ENCODE measurements at regions not wholly inside any gene's neighbourhood (a gene's known extent, or its start where the extent isn't known, plus 50 kb on each side); places are given as distances from the start of the nearest gene placed in this dataset.
A peak's percentile ranks its signal among the peaks of the same experiment; 100 is the strongest.

DNA sequence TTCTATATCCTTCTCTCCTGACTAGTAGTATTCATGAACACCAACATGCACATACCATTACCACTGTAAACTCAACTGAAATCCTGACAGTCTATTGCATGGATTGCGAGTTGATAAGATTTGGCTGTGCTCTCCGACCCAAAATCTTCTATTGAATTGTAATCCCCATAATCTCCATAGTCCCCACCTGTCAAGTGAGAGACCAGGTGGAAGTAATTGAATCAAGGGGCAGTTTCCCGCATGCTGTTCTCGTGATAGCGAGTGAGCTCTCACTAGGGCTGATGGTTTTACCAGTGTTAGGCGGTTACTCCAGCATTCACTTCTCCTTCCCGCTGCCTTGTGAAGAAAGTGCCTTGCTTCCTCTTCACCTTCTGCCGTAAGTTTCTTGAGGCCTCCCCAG, 261.8 kb downstream of the PHF14 start:
- no peaks in the 10 kb centered on the region for H3K4me1 Mint-ChIP-seq (ENCODE audit: low read depth)
- peaks cover 4% of the 10 kb centered on the region; the same call in 1 of the 2 replicates for H3K9me3 Mint-ChIP-seq
- H3K27ac Mint-ChIP-seq, result no peak overlapping the region
- DNase-seq, result no peak
- H3K4me3 Mint-ChIP-seq, result no peak overlapping the region
- H3K36me3 Mint-ChIP-seq (ENCODE audit: low read depth), result no peaks in the 10 kb centered on the region
- no peak for TF ChIP-seq CTCF (IDR thresholded peaks at IDR 0.05)
- peaks cover 2% of the 10 kb centered on the region for H3K27me3 Mint-ChIP-seq (ENCODE audit: insufficient read depth)

GRCh38 chr7:11236680-11237079, 263.0 kb downstream of the PHF14 start:
- Mint-ChIP-seq H3K27ac (no peak overlapping the region), H3K4me1 (ENCODE audit: low read depth) (no peaks in the 10 kb centered on the region), H3K36me3 (ENCODE audit: low read depth) (no peaks in the 10 kb centered on the region), H3K27me3 (ENCODE audit: insufficient read depth) (peaks cover 2% of the 10 kb centered on the region), H3K4me3 (no peak overlapping the region), H3K9me3 (peaks cover 3% of the 10 kb centered on the region; the same call in 1 of the 2 replicates)
- TF ChIP-seq CTCF (IDR thresholded peaks at IDR 0.05), result no peak
- no peak for DNase-seq

GRCh38 chr7:11237742-11238141, 264.1 kb downstream of the PHF14 start:
- H3K27ac Mint-ChIP-seq, result no peak overlapping the region

DNA sequence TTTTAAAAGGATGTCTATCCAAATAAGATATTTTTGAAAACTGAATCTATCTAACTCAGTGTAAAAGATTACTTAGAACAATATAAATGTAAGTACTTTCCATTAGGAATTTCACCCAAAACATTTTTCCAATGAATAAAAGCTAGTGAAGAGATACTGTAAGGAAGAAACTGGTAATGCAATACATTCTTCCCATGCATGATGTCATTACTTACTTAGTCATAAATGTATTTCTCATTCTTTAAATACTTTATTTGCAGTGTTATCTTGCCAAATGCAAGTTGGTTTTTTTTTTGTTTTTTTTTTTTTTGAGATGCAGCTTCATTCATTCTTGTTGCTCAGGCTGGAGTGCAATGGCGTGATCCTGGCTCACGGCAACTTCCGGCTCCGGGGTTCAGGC, 265.6 kb downstream of the PHF14 start:
- Mint-ChIP-seq H3K9me3 (peaks cover 6% of the 10 kb centered on the region; the same call in 1 of the 2 replicates), H3K4me1 (ENCODE audit: low read depth) (no peaks in the 10 kb centered on the region), H3K4me3 (no peak overlapping the region), H3K27me3 (ENCODE audit: insufficient read depth) (peaks cover 2% of the 10 kb centered on the region), H3K36me3 (ENCODE audit: low read depth) (no peaks in the 10 kb centered on the region), H3K27ac (no peak overlapping the region)
- no peak for TF ChIP-seq CTCF (IDR thresholded peaks at IDR 0.05)
- no peak for DNase-seq

More at GRCh38 chr7:11237742-11238141, 264.1 kb downstream of the PHF14 start:
- Mint-ChIP-seq H3K27me3 (ENCODE audit: insufficient read depth) (peaks cover 2% of the 10 kb centered on the region), H3K36me3 (ENCODE audit: low read depth) (no peaks in the 10 kb centered on the region), H3K4me1 (ENCODE audit: low read depth) (no peaks in the 10 kb centered on the region), H3K4me3 (peak overlapping the region; percentile 86), H3K9me3 (no peaks in the 10 kb centered on the region)
- no peak for DNase-seq
- TF ChIP-seq CTCF (IDR thresholded peaks at IDR 0.05), result no peak

DNA sequence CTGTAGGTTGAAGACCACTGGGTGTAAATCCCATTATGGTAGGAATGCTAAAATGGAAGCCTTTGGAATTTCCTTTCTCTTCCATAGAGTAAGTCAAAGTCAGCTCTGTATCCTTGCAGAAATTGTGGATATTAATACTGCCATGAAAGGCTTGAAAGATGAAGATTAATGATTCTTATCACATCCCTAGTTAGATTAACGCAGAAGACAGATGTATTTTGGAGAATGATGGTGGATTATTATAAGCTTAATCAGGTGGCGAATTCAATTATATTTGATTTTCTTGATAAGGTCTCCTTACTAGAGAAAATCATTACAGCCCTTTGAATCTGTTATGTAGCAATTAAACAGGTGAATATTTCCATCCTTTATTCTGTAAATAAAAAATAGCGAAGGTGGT, 270.1 kb downstream of the PHF14 start:
- Mint-ChIP-seq H3K27me3 (ENCODE audit: insufficient read depth) (peaks cover 3% of the 10 kb centered on the region), H3K36me3 (ENCODE audit: low read depth) (no peaks in the 10 kb centered on the region), H3K4me3 (no peak overlapping the region), H3K4me1 (ENCODE audit: low read depth) (no peaks in the 10 kb centered on the region), H3K27ac (no peak overlapping the region), H3K9me3 (peaks cover 6% of the 10 kb centered on the region)
- TF ChIP-seq CTCF (IDR thresholded peaks at IDR 0.05), result no peak
- no peak for DNase-seq

DNA sequence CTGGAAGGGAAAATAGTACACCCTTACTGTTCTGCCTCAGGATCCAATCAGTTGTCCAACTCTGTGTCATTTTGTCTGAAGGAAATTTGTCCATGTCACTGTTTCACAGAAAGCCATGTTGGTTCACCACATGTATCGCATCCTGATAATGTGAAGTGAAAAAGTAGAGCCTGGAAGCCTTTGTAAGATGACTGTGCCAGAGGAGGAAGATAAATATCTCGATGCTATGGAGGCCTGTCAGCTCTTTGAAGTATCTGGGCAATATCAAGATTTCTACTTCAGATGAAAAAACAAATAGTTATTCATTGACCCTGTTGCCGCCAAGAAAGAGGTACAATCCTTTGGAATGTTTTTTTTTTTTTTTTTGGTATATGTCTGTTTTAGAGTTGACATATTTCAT, 270.5 kb downstream of the PHF14 start:
- Mint-ChIP-seq H3K4me3 (no peak overlapping the region), H3K9me3 (peaks cover 6% of the 10 kb centered on the region), H3K27ac (no peak overlapping the region), H3K4me1 (ENCODE audit: low read depth) (no peaks in the 10 kb centered on the region), H3K36me3 (ENCODE audit: low read depth) (no peaks in the 10 kb centered on the region), H3K27me3 (ENCODE audit: insufficient read depth) (peaks cover 3% of the 10 kb centered on the region)
- no peak for TF ChIP-seq CTCF (IDR thresholded peaks at IDR 0.05)
- DNase-seq, result no peak

Data from HFFc6 (cell line).